HEK293 (cell line): ENCODE measurements at regions not wholly inside any gene's neighbourhood (a gene's known extent, or its start where the extent isn't known, plus 50 kb on each side); places are given as distances from the start of the nearest gene placed in this dataset.

Experiments used
- CTCF ChIA-PET: fragments of 350-600 bp; formaldehyde crosslinking; extraction: SDS; loops from one replicate; lab custom pipeline; 2021; ENCODE audit warnings: antibody characterized with exemption; lab: Yijun Ruan, JAX
- POLR2A ChIA-PET: fragments of 300-600 bp; formaldehyde crosslinking; extraction: SDS; loops from one replicate; lab custom pipeline; 2020; ENCODE audit warnings: antibody characterized with exemption, inconsistent platforms; lab: Yijun Ruan, JAX
- H3K27ac ChIP-seq: fragments of 200-500 bp; sonication (Bioruptor generic); 2 replicates; pipeline ENCODE4 v1.5.1; 2014; ENCODE audit warnings: low read depth, low read length, control low read depth, inconsistent platforms; ENCODE audit errors: extremely low read depth
- H3K36me3 ChIP-seq, 2 experiments: fragments of 200-500 bp in 1 of 2; sonication (Bioruptor generic) in 1 of 2; 1 replicate in 1 of 2; 2 replicates in 1 of 2; pipeline ENCODE4 v1.5.1; 2014 to 2017; ENCODE audit warnings: inconsistent platforms in 2 of 2, low read length in 2 of 2; ENCODE audit not compliant: control insufficient read depth in 2 of 2, insufficient read depth in 1 of 2
- H3K4me1 ChIP-seq: fragments of 200-500 bp; sonication (Bioruptor generic); 2 replicates; pipeline ENCODE4 v1.5.1; 2014; ENCODE audit warnings: mild to moderate bottlenecking, low read length, inconsistent platforms; ENCODE audit not compliant: control insufficient read depth, insufficient read depth
- H3K4me3 ChIP-seq: 2 replicates; pipeline ENCODE4 v1.5.1; 2011; ENCODE audit warnings: low read depth, mild to moderate bottlenecking, control low read depth, low read length, moderate library complexity
- H3K9me3 ChIP-seq: fragments of 200-500 bp; sonication (Bioruptor generic); 2 replicates; pipeline ENCODE4 v1.5.1; 2014; ENCODE audit warnings: low read depth, low read length, inconsistent platforms; ENCODE audit not compliant: control insufficient read depth, insufficient read depth
- HOXD13 ChIP-seq: sonication (generic); formaldehyde crosslinking; IDR thresholded peaks from 2 replicates; pipeline ENCODE4 v1.8.0; 2022; ENCODE audit warnings: missing genetic modification reagents, borderline replicate concordance
- RBAK ChIP-seq: fragments of 450-650 bp; formaldehyde crosslinking; IDR thresholded peaks from 2 replicates; pipeline ENCODE4 v1.5.1; 2016; ENCODE audit warnings: missing biosample characterization, missing genetic modification characterization
- SETDB1 ChIP-seq: IDR thresholded peaks from one replicate; pipeline ENCODE4 v1.6.1; 2017; ENCODE audit warnings: mild to moderate bottlenecking, low read length, moderate library complexity, mixed read lengths; ENCODE audit not compliant: insufficient read length
- TCF7L2 ChIP-seq: IDR thresholded peaks from 2 replicates; pipeline ENCODE4 v1.6.1; 2011; ENCODE audit warnings: low read depth, mild to moderate bottlenecking, inconsistent platforms, low read length, moderate library complexity, borderline replicate concordance
- ZBTB1 ChIP-seq: fragments of 450-650 bp; formaldehyde crosslinking; IDR thresholded peaks from 2 replicates; pipeline ENCODE4 v1.5.1; 2016; ENCODE audit warnings: missing biosample characterization, missing genetic modification characterization
- ZBTB21 ChIP-seq: fragments of 450-650 bp; formaldehyde crosslinking; IDR thresholded peaks from 2 replicates; pipeline ENCODE4 v1.5.1; 2017; ENCODE audit warnings: missing biosample characterization, missing genetic modification characterization
- ZBTB49 ChIP-seq: fragments of 450-650 bp; formaldehyde crosslinking; IDR thresholded peaks from 2 replicates; pipeline ENCODE4 v1.5.1; 2016; ENCODE audit warnings: missing biosample characterization, missing genetic modification characterization, low read depth
- ZFP37 ChIP-seq: fragments of 450-650 bp; formaldehyde crosslinking; IDR thresholded peaks from 2 replicates; pipeline ENCODE4 v1.5.1; 2016; ENCODE audit warnings: missing biosample characterization, missing genetic modification characterization
- ZNF146 ChIP-seq: fragments of 450-650 bp; formaldehyde crosslinking; IDR thresholded peaks from 2 replicates; pipeline ENCODE4 v1.5.1; 2016; ENCODE audit warnings: missing biosample characterization, missing genetic modification characterization
- ZNF184 ChIP-seq: fragments of 450-650 bp; IDR thresholded peaks from 2 replicates; pipeline ENCODE4 v1.5.1; 2018; ENCODE audit warnings: missing biosample characterization, mild to moderate bottlenecking, missing genetic modification characterization
- ZNF248 ChIP-seq: fragments of 450-650 bp; formaldehyde crosslinking; IDR thresholded peaks from 2 replicates; pipeline ENCODE4 v1.5.1; 2017; ENCODE audit warnings: missing biosample characterization, missing genetic modification characterization
- ZNF266 ChIP-seq: fragments of 450-650 bp; formaldehyde crosslinking; IDR thresholded peaks from 2 replicates; pipeline ENCODE4 v1.5.1; 2016; ENCODE audit warnings: missing biosample characterization, missing genetic modification characterization, low read depth
- ZNF292 ChIP-seq: fragments of 450-650 bp; formaldehyde crosslinking; IDR thresholded peaks from 2 replicates; pipeline ENCODE4 v1.5.1; 2016; ENCODE audit warnings: low read depth, missing biosample characterization, missing genetic modification characterization, borderline replicate concordance
- ZNF37A ChIP-seq: fragments of 450-650 bp; IDR thresholded peaks from 2 replicates; pipeline ENCODE4 v1.5.1; 2018; ENCODE audit warnings: missing biosample characterization, missing genetic modification characterization
- ZNF391 ChIP-seq: fragments of 450-650 bp; formaldehyde crosslinking; IDR thresholded peaks from 2 replicates; pipeline ENCODE4 v1.5.1; 2016; ENCODE audit warnings: low read depth, missing biosample characterization, missing genetic modification characterization, borderline replicate concordance
- ZNF48 ChIP-seq: fragments of 450-650 bp; formaldehyde crosslinking; IDR thresholded peaks from 2 replicates; pipeline ENCODE4 v1.5.1; 2016; ENCODE audit warnings: missing biosample characterization, missing genetic modification characterization
- ZNF521 ChIP-seq: fragments of 450-650 bp; formaldehyde crosslinking; IDR thresholded peaks from 2 replicates; pipeline ENCODE4 v1.5.1; 2017; ENCODE audit warnings: missing biosample characterization, mild to moderate bottlenecking, missing genetic modification characterization
- ZNF600 ChIP-seq: fragments of 450-650 bp; formaldehyde crosslinking; IDR thresholded peaks from 2 replicates; pipeline ENCODE4 v1.5.1; 2016; ENCODE audit warnings: missing biosample characterization, missing genetic modification characterization
- ZNF621 ChIP-seq: fragments of 450-650 bp; formaldehyde crosslinking; IDR thresholded peaks from 2 replicates; pipeline ENCODE4 v1.5.1; 2017; ENCODE audit warnings: missing biosample characterization, missing genetic modification characterization
- ZNF629 ChIP-seq: fragments of 450-650 bp; formaldehyde crosslinking; IDR thresholded peaks from 2 replicates; pipeline ENCODE4 v1.5.1; 2017; ENCODE audit warnings: missing biosample characterization, missing genetic modification characterization
- ZNF654 ChIP-seq: fragments of 450-650 bp; formaldehyde crosslinking; IDR thresholded peaks from 2 replicates; pipeline ENCODE4 v1.5.1; 2016; ENCODE audit warnings: low read depth, missing biosample characterization, missing genetic modification characterization
- ZSCAN30 ChIP-seq: fragments of 450-650 bp; IDR thresholded peaks from 2 replicates; pipeline ENCODE4 v1.5.1; 2018; ENCODE audit warnings: missing biosample characterization, mild to moderate bottlenecking, missing genetic modification characterization, moderate library complexity
- TF ChIP-seq, protein P1 (sequence below): fragments of 450-650 bp; formaldehyde crosslinking; IDR thresholded peaks from 2 replicates; pipeline ENCODE4 v1.5.1; 2016; ENCODE audit warnings: missing biosample characterization, missing genetic modification characterization
- TF ChIP-seq, protein P2 (sequence below): fragments of 450-650 bp; formaldehyde crosslinking; IDR thresholded peaks from 2 replicates; pipeline ENCODE4 v1.5.0; 2017; ENCODE audit warnings: missing biosample characterization, missing genetic modification characterization, borderline replicate concordance
- TF ChIP-seq, protein P3 (sequence below): fragments of 450-650 bp; formaldehyde crosslinking; IDR thresholded peaks from 2 replicates; pipeline ENCODE4 v1.5.1; 2016; ENCODE audit warnings: missing biosample characterization, missing genetic modification characterization

GRCh38 chr5:118606940-118607339, 381.4 kb downstream of the DTWD2 start:
- CTCF ChIA-PET, result no interaction called here
- no peak overlapping the region for H3K4me3 ChIP-seq
- TF ChIP-seq ZFP37 (tag by site-specific recombination) (no peak), ZNF37A (no peak), ZNF146 (no peak), ZSCAN30 (no peak), ZNF266 (no peak), ZNF521 (tag by site-specific recombination) (no peak), ZNF248 (tag by site-specific recombination) (no peak), ZBTB1 (tag by site-specific recombination) (no peak), ZNF184 (tag by site-specific recombination) (no peak), ZBTB21 (tag by site-specific recombination) (no peak), SETDB1 (no peak), ZNF48 (tag by site-specific recombination) (no peak), RBAK (tag by site-specific recombination) (no peak), ZBTB49 (tag by site-specific recombination) (no peak), ZNF629 (no peak), ZNF600 (tag by site-specific recombination) (no peak), HOXD13 (CRISPR knock-in tag) (no peak)
- TF ChIP-seq, protein P1, sequence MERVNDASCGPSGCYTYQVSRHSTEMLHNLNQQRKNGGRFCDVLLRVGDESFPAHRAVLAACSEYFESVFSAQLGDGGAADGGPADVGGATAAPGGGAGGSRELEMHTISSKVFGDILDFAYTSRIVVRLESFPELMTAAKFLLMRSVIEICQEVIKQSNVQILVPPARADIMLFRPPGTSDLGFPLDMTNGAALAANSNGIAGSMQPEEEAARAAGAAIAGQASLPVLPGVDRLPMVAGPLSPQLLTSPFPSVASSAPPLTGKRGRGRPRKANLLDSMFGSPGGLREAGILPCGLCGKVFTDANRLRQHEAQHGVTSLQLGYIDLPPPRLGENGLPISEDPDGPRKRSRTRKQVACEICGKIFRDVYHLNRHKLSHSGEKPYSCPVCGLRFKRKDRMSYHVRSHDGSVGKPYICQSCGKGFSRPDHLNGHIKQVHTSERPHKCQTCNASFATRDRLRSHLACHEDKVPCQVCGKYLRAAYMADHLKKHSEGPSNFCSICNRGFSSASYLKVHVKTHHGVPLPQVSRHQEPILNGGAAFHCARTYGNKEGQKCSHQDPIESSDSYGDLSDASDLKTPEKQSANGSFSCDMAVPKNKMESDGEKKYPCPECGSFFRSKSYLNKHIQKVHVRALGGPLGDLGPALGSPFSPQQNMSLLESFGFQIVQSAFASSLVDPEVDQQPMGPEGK (tag by site-specific recombination), result no peak
- TF ChIP-seq, protein P2, sequence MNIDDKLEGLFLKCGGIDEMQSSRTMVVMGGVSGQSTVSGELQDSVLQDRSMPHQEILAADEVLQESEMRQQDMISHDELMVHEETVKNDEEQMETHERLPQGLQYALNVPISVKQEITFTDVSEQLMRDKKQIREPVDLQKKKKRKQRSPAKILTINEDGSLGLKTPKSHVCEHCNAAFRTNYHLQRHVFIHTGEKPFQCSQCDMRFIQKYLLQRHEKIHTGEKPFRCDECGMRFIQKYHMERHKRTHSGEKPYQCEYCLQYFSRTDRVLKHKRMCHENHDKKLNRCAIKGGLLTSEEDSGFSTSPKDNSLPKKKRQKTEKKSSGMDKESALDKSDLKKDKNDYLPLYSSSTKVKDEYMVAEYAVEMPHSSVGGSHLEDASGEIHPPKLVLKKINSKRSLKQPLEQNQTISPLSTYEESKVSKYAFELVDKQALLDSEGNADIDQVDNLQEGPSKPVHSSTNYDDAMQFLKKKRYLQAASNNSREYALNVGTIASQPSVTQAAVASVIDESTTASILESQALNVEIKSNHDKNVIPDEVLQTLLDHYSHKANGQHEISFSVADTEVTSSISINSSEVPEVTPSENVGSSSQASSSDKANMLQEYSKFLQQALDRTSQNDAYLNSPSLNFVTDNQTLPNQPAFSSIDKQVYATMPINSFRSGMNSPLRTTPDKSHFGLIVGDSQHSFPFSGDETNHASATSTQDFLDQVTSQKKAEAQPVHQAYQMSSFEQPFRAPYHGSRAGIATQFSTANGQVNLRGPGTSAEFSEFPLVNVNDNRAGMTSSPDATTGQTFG (tag by site-specific recombination), result no peak
- TF ChIP-seq, protein P3, sequence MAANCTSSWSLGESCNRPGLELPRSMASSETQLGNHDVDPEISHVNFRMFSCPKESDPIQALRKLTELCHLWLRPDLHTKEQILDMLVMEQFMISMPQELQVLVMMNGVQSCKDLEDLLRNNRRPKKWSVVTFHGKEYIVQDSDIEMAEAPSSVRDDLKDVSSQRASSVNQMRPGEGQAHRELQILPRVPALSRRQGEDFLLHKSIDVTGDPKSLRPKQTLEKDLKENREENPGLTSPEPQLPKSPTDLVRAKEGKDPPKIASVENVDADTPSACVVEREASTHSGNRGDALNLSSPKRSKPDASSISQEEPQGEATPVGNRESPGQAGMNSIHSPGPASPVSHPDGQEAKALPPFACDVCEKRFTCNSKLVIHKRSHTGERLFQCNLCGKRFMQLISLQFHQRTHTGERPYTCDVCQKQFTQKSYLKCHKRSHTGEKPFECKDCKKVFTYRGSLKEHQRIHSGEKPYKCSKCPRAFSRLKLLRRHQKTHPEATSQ (tag by site-specific recombination), result no peak
- POLR2A ChIA-PET, result no interaction called here
- no peaks in the 10 kb centered on the region for H3K4me1 ChIP-seq
- no peak overlapping the region for H3K27ac ChIP-seq
- no peaks in the 10 kb centered on the region for H3K36me3 ChIP-seq
- H3K9me3 ChIP-seq, result no peaks in the 10 kb centered on the region

DNA sequence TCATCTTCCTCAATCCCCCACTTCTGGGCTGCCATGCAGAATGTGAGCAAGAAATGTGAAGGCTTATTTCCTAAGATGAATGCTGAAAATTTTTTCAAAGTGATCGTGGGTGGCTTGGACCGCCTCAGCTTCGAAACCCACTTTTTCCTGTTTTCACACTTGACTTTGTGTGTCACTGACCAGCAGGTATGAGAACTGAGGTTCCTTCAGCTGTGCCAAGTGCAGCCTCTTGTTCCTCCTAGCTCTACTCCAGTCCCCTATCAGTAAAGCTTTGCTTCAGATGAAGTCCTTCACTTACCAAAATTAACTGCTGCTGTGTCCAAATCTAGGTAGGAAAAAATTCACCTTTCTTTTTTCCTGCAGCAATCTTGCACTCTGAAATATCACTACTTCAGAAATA, 382.6 kb downstream of the DTWD2 start:
- Histone ChIP-seq H3K4me3 (no peak overlapping the region), H3K27ac (no peak overlapping the region), H3K36me3 (no peaks in the 10 kb centered on the region), H3K9me3 (no peaks in the 10 kb centered on the region), H3K4me1 (no peaks in the 10 kb centered on the region)
- POLR2A ChIA-PET, result no interaction called here
- CTCF ChIA-PET, result interaction anchor here (0.7 kb wide), 1 partner anchor 435 kb away, joined by 3 read pairs; no protein-coding TSS in a partner anchor
- TF ChIP-seq ZNF621 (no peak), ZNF654 (tag by site-specific recombination) (no peak), ZNF391 (tag by site-specific recombination) (no peak), TCF7L2 (no peak), ZNF292 (tag by site-specific recombination) (no peak)
